ENCODE measurements at regions not wholly inside any gene's neighbourhood (a gene's known extent, or its start where the extent isn't known, plus 50 kb on each side); places are given as distances from the start of the nearest gene placed in this dataset.
A peak's percentile ranks its signal among the peaks of the same experiment; 100 is the strongest.
"Not testable (repeated sequence)": the region's sequence is repeated elsewhere in the genome, so short reads cannot be mapped to it uniquely, and the experiment has no call there.

GRCh38 chr7:25665903-25666670 lies 437.8 kb upstream of the NPVF start:
- DNase-seq (ENCODE audit: low spot score), result no peak
- intact Hi-C loops (cut with DNase I), result loop anchor here (10.0 kb wide), 2 partner anchors 179 to 1601 kb away; no protein-coding TSS in a partner anchor

- intact Hi-C loops (cut with DNase I), result loop anchor here (10.0 kb wide), 2 partner anchors 178 to 1602 kb away; no protein-coding TSS in a partner anchor
- no peak for DNase-seq (ENCODE audit: low spot score)
Measured at GRCh38 chr7:25666671-25667060, 438.4 kb upstream of the NPVF start.

- no peak for DNase-seq (ENCODE audit: low spot score)
- intact Hi-C loops (cut with DNase I), result loop anchor here (10.0 kb wide), 2 partner anchors 175 to 1605 kb away; no protein-coding TSS in a partner anchor
Measured at GRCh38 chr7:25669281-25669781, 441.0 kb upstream of the NPVF start.

GRCh38 chr7:25669961-25670841 lies 441.9 kb upstream of the NPVF start:
- intact Hi-C loops (cut with DNase I), result loop anchor here (10.0 kb wide), 2 partner anchors 175 to 1605 kb away; no protein-coding TSS in a partner anchor
- peak; percentile 81 for DNase-seq (ENCODE audit: low spot score)

GRCh38 chr7:25671111-25671510 lies 442.8 kb upstream of the NPVF start:
- DNase-seq (ENCODE audit: low spot score), result no peak
- intact Hi-C loops (cut with DNase I), result no loop called here

DNA sequence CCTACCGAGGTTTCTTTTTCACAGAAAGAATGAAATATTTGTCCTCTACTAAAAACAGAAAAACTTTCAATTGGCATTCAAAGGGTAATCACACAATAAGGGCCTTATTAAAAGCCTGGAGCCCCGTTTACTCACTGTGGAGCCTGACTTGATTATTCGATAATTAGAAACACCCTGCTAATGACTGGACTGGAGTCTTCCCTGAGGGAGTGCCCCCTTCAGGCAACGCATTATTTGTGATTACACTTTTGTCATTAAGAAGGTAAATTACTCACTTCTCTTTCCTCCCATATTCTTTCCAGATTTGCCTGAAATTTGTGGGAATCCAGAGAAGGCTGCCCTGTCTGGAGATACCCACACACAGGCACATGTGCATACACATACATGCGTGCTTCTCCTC lies 444.2 kb upstream of the NPVF start:
- no peak for DNase-seq (ENCODE audit: low spot score)
- intact Hi-C loops (cut with DNase I), result no loop called here

GRCh38 chr7:25675789-25676474 lies 447.6 kb upstream of the NPVF start:
- intact Hi-C loops (cut with DNase I), result loop anchor here in 1 of 2 donors (1.0 kb wide), 2 partner anchors 21 to 39 kb away; no protein-coding TSS in a partner anchor
- DNase-seq (ENCODE audit: low spot score), result no peak

DNA sequence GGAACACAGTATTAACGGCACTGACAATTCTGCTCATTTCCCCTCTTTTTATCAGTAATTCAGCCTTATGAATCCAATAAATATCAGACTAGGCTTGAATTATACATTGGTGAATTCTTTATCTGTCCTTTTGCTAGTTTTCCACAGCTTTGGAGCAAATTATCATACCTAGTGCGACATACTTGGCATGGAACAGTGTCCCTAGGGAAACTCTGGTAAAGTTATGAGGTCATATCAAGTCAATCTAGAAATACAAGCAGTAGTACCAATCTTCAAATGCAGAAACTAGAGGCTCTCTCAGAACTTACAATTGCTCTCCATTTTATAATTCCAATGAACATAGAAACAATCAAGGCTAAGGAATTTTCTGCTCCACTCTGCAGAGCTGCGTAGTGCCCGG lies 449.3 kb upstream of the NPVF start:
- no peak for DNase-seq (ENCODE audit: low spot score)
- intact Hi-C loops (cut with DNase I), result no loop called here

DNA sequence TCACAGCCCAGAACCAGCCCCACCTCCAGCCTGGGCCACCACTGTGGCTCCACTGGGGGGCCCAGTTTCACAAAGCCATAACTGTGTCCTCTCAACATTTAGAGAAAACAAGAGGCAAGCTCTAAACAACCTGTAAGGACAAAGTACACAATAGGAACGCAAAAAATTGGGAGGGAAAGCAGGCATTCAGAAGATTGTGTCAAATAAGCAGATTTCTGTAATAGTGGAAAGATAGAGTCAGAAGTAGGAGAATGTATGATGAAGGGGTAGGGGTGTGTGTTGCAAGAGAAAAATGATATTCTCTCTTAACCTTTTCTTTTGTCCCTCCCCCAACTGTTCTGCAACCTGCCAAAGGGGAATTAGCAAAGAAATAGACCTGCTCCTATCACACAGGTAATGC lies 449.9 kb upstream of the NPVF start:
- no peak for DNase-seq (ENCODE audit: low spot score)
- intact Hi-C loops (cut with DNase I), result no loop called here

DNA sequence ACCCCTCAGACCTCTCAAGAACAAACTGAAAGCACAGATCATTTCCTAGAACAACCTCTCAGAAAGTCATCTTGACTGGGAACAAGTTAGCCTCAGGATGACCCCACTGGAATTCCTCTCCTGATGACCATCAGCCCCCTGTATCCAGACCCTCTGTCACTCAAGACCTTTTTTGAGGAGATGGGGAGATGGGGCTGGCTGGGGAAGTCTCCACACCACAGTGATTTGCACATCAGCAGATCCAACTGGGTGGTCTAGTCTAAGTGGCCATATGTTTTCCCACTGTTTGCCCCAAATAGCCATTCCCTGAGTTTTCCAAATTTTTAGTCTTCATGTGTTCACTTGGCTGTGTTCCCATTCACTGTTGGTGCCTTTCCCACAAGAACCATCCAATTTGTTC lies 452.4 kb upstream of the NPVF start:
- intact Hi-C loops (cut with DNase I), result no loop called here

DNA sequence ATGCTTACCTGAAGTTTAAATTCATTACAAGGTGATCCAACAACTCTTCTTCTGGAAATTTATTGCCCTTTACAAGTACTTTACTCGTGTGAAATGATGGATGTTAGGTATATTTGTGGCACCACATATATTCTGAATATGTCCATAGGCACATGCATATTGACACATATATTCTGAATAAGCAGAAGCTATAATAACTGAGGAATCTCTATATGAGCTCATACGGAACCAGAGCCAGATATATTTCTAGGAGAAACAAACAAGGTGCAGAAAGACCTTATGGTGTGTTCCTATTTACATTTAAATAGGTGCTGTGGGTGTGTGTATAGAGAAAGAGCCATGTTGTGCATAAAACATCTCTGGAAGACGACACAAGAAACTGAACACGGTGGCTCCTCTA lies 456.1 kb upstream of the NPVF start:
- intact Hi-C loops (cut with DNase I), result no loop called here
- no peak for DNase-seq (ENCODE audit: low spot score)

More for the DNA sequence above, 452.4 kb upstream of the NPVF start:
- no peak for DNase-seq (ENCODE audit: low spot score)

DNA sequence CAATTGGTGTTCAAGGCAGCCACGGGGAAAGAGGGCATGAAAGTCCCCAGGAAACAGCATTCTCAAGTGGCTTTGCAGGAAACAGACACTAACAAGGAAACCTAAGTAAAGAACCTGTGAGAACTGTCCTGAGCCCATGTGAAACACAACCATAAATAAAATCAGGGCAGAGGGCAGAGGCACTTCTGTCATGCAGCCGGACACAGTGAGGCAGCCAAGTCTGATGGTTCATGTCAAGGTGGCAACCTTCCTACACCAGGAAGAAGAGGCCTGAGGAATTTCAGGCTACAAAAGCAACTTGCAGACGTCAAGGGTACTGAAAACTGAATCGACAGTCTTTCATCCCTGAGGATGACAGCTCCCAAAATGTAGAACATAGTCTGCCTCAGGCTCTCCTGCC lies 458.2 kb upstream of the NPVF start:
- DNase-seq (ENCODE audit: low spot score), result no peak
- intact Hi-C loops (cut with DNase I), result loop anchor here in 1 of 2 donors (5.0 kb wide), 1 partner anchor 1961 kb away; no protein-coding TSS in a partner anchor

- intact Hi-C loops (cut with DNase I), result no loop called here
- no peak for DNase-seq (ENCODE audit: low spot score)
Measured at GRCh38 chr7:25694211-25694610, 457.8 kb upstream of the NFE2L3 start.

GRCh38 chr7:25694699-25695098 lies 457.3 kb upstream of the NFE2L3 start:
- no peak for DNase-seq (ENCODE audit: low spot score)

GRCh38 chr7:25696571-25696970 lies 455.4 kb upstream of the NFE2L3 start:
- no peak for DNase-seq (ENCODE audit: low spot score)
- intact Hi-C loops (cut with DNase I), result no loop called here

More at GRCh38 chr7:25694699-25695098, 457.3 kb upstream of the NFE2L3 start:
- intact Hi-C loops (cut with DNase I), result no loop called here

DNA sequence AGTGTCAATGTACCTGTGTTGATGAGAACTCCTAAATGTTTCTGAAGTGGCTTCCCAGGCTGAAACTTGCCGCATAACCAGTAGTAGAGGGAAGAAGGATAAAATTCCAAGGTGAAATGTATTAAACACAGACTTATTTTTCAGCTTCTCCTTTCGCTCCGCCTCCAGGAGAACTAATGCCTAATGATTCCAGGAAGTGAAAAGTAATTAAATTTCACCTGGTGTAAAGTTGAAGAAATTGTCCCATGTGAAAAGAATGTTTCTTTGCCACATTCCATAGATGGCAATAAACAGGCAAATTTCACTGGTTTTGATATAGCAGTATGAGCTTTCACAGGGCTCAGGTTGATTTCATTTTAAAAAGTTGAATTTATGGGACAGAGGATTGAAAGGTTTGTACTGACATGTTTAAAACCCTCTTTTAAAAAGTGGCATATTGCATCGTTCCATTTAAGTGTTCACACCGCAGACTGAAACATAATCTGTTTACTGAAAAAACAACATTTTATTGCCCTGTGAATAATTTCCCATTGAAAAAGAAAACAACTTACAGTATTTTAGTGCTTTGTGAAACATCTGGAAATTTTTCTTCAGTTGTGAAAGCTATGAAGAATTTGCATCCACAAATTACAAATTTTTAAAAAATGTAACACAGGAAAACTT lies 453.4 kb upstream of the NFE2L3 start:
- DNase-seq (ENCODE audit: low spot score), result no peak
- intact Hi-C loops (cut with DNase I), result no loop called here

DNA sequence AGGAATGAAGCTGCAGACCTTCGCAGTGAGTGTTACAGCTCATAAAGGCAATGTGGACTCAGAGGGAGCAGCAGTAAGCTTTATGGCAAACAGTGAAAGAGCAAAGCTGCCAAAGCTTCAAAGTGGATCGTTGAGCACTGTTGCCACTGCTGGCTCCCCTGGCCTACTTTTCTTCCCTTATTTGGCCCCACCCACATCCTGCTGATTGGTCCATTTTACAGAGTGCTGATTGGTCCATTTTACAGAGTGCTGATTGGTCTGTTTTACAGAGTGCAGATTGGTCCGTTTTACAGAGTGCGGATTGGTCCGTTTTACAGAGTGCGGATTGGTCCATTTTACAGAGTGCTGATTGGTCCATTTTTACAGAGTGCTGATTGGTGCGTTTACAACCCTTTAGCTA lies 451.9 kb upstream of the NFE2L3 start:
- intact Hi-C loops (cut with DNase I); DNase-seq (ENCODE audit: low spot score): not testable (repeated sequence)

DNA sequence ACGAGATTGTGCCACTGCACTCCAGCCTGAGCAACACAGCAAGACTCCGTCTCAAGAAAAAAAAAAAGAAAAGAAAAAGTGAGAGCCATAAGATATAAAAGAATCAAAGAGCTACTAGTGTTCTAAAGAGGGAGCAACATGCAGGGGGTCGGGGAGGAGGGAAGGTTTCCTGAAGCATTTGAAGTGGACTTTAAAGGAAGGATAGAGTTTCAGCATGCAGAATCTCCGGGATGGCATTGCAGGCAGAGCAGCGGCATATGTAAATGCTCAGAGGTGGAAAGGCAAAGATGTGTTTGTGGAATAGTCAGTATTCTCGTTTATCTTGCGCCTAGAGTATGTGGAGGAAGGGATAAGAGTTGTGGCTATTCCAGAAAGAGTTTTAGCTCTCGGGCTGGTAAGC lies 447.6 kb upstream of the NFE2L3 start:
- no peak for DNase-seq (ENCODE audit: low spot score)
- intact Hi-C loops (cut with DNase I), result no loop called here

DNA sequence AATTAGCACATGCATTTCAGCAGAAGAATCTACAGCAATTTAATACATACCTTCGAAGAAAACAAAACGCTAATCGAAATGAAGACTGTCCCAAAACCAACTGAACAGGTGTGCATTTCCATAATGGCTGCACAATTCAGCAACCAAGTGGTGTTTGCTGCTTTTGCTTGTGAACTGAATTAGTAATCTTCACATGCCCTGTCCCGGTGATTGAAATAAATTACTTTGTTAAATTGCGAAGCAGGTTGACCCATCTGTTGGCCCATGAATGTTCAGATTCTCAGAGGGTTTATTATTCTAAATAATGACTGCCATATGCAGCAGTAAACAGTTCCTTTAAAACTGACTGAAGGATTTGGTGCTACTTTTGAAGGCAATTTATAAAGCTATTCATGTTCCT lies 445.2 kb upstream of the NFE2L3 start:
- intact Hi-C loops (cut with DNase I), result no loop called here

More for the DNA sequence above, 445.2 kb upstream of the NFE2L3 start:
- no peak for DNase-seq (ENCODE audit: low spot score)
